GM23338 (cell line): ENCODE measurements at regions not wholly inside any gene's neighbourhood (a gene's known extent, or its start where the extent isn't known, plus 50 kb on each side); places are given as distances from the start of the nearest gene placed in this dataset.
"Not testable (repeated sequence)": the region's sequence is repeated elsewhere in the genome, so short reads cannot be mapped to it uniquely, and the experiment has no call there.

ENCODE experiments used
- CTCF ChIP-seq, 2 experiments: fragments of 200-600 bp in 1 of 2; sonication (generic) in 1 of 2; conservative IDR thresholded peaks; 2 replicates each; pipeline versions ENCODE4 v1.5.1 to v1.6.1; 2016 to 2017; ENCODE audit warnings: antibody characterized with exemption in 2 of 2, low read depth in 2 of 2, mild to moderate bottlenecking in 2 of 2, moderate library complexity in 1 of 2
- EZH2 ChIP-seq: fragments of 200-600 bp; sonication (generic); IDR thresholded peaks from one replicate; pipeline ENCODE4 v1.8.0; 2017; ENCODE audit warnings: antibody characterized with exemption, mild to moderate bottlenecking, low read depth; ENCODE audit not compliant: unreplicated experiment
- POLR2AphosphoS5 ChIP-seq: IDR thresholded peaks from 2 replicates; pipeline ENCODE4 v1.6.1; 2016; ENCODE audit warnings: antibody characterized with exemption, low read depth

- not testable (repeated sequence) for TF ChIP-seq EZH2; CTCF (conservative IDR thresholded peaks at IDR 0.05; ENCODE audit: low read depth in 2 of 2); POLR2AphosphoS5
Measured at GRCh38 chr7:65776677-65777076, 96.2 kb upstream of the VKORC1L1 start.
